Stimulated activated CD4-positive, alpha-beta T cell treated with anti-CD3 and anti-CD28 coated beads, TNF-alpha, amount 100 ng/mL, for 24 hours (primary cell): ENCODE measurements at regions not wholly inside any gene's neighbourhood (a gene's known extent, or its start where the extent isn't known, plus 50 kb on each side); places are given as distances from the start of the nearest gene placed in this dataset.
A peak's percentile ranks its signal among the peaks of the same experiment; 100 is the strongest.

Experiments
- DNase-seq, 3 experiments: peaks; one replicate each; pipeline ENCODE4 v3.0.0-alpha.2; 2020; ENCODE audit warnings: low read depth in 3 of 3

GRCh38 chr10:4663162-4663992 lies 162.6 kb upstream of the AKR1E2 start:
- DNase-seq: peak in 1 of 3 experiments; percentile 7

GRCh38 chr10:4662576-4663161 lies 163.3 kb upstream of the AKR1E2 start:
- no peak for DNase-seq

DNA sequence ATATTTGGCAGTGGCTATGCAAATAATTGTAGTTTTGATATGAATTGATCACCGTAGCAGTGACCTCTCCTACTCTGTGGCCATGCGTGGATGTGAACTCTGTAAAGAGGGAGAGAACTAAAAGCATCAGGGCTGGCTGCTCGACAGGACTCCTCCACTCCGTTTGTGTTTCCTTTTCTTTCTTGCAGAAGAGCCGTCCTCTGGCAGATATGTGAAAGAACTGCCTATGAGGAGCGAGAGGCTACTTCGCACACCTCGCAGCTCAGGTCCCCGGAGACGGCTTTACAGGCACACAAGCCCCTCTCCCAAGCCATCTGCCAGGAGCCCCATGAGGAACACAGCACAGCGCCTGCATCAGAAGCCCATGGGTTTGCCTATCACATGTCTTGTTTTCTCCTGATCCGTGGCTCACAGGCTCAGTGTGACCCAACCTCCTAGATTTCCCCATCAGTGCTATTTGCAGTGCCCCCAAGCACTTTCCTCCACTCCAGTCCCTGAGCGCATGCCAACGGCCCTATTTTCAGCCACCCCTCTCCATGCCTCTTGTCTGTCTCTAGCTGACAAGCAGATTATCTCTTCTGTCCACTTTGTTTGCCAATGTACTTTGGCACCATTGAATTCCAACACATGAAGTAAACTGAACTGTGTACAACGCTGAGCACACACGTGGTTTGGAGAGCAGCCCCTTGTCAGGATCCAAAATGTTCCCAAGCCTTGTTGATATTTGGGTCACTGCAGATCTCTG lies 164.3 kb upstream of the AKR1E2 start:
- no peak for DNase-seq

DNA sequence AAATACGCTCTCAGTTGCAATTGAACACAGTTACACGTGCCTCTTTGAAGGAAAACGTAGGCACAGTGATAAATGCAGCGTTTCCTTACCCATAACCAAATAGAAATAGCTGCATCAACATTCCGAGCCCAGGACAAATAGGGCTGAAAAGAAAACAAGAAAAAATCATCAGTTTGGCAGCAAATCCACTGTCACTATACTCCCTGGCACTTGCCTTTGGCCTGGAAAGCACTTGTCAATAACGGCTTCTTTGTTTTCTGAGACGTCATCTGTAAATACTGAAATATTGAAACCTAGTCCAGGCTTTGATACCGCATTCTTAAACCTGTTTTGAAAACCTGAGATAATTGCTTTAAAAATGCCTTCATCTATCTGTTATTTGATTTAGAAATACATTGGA lies 167.2 kb upstream of the AKR1E2 start:
- no peak for DNase-seq

GRCh38 chr10:4656576-4657194 lies 169.3 kb upstream of the AKR1E2 start:
- peak; percentile 23 to 28 (median 27) for DNase-seq

GRCh38 chr10:4655879-4656278 lies 170.1 kb upstream of the AKR1E2 start:
- no peak for DNase-seq

DNA sequence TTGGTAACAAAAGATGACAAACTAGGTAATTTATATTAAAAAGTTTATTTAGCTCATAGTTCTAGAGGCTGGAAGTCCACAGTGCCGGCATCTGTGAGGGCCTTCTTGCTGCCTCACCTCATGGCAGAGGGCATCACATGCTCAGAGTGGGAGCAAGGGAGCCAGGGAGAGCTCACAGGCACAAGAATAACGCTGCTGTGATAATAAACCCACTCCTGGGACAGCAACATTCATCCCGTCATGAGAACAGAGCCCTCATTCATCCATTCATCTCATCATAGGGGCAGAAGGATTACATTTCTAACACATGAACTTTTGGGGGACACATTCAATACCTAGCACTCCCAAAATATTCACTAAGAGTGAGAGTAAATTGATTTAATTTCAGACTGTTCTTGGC lies 170.6 kb upstream of the AKR1E2 start:
- DNase-seq: no peak

DNA sequence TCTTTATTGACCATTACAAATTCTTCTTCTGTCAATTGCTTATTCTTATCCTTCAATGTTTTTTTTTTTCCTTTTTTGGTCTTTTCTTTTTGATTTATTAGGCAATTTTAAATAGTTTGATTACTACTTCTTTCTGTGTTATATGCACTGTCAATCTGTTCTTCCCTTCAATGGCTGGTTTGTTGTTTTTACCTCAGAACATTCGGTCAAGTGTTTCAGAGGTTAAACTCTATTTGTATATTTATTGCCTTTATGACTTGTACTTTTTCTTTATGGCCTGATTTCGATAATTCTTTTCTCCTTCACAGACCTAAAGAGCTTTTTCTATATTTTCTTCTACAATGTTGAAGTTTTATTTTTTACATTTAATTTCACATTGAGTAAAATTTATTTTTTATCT lies 171.5 kb upstream of the AKR1E2 start:
- DNase-seq: no peak

- no peak for DNase-seq
Observed at GRCh38 chr10:4653160-4653559, 172.8 kb upstream of the AKR1E2 start.

DNA sequence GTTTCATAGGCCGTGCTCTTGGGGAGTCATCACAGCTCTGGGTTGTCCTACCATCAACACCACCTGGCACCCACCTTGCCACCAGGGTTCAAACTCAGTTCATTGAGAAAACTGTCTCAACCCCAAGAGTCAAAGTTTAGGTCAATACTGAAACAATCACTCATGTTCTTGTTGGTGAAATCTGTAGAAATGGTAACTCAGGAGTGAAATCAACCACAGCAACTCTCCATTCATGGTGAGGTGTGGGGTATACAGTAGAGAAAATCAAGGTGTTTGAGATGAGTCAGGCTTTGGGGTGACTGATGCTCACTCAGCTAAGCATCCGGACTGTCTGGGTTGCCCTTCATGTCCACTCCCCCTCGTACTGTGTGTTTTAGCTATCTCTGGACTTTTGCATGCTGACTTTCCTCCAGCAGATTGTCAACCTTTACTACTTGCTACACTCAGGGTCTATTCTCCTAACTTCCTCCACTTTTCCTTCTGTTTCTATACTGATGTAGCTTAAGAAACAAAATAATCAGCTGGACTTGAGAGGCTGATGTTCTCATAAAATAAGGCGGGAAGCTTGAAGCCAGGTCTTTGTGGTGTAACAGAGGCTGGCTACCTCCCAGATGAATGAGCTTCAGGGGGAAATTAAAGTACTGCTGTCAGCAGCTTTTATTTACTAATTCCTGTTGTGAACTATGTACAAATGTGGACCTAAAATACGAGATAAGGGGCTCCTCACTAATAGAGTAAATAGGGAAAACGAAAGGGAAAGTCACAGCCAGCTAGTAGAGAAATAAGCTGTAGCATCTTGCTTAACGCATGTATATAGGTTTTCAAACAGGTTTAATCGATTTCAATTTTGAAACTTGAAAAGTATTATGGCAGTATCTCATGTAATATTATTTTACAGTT lies 173.6 kb upstream of the AKR1E2 start:
- peak; percentile 18 to 25 (median 18) for DNase-seq

DNA sequence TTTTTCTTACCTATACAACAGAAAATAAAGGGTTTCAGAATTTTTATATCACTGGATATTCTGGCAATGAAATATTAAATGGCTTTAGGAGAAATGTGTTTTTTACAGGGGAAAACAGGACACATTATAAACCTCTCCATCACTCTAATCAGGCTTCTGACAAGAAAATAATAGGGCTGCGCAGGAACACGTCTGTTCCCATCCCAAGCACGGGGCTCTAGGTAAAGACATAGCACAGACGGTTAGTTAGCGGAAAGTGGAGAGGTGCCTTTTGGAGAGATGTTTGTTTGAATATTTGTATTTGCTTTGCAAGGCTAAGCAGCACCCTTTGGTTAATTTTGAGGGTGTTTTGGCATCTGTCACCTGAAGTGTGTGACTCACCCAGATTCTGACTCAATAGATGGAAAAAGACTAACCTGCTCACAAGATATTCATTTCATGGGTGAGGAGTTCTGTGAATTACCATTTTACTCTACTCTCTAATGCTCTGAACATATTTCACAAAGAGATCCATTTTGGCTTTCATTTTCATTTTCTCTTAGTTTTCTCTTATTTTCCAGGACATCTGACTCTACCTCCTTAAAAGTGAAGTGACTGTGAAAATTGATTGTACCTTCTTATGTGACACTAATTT lies 174.5 kb upstream of the AKR1E2 start:
- peak in 1 of 3 experiments; percentile 13 for DNase-seq

- no peak for DNase-seq
Observed at GRCh38 chr10:4650582-4650981, 175.4 kb upstream of the AKR1E2 start.

- DNase-seq: no peak
Observed at GRCh38 chr10:4649886-4650508, 176.0 kb upstream of the AKR1E2 start.

DNA sequence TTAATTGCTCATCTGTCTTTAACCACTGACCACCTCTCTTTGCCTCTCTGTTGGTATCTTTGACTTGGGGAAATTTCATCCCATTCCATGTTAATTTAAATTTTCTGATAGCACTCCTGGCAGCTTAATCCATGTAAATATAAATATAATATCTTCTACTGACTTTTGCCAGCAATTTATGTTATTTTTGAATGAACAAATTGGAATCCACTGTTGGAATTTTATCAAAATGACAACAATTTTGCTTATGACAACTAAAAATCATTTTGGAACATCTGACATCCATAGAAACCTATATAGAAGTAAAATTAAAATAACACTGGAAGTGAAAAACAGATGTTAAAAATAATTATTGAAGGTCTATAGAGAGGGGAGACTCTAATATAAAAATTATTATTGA lies 176.5 kb upstream of the AKR1E2 start:
- no peak for DNase-seq

- DNase-seq: no peak
Observed at GRCh38 chr10:4648999-4649398, 177.0 kb upstream of the AKR1E2 start.

DNA sequence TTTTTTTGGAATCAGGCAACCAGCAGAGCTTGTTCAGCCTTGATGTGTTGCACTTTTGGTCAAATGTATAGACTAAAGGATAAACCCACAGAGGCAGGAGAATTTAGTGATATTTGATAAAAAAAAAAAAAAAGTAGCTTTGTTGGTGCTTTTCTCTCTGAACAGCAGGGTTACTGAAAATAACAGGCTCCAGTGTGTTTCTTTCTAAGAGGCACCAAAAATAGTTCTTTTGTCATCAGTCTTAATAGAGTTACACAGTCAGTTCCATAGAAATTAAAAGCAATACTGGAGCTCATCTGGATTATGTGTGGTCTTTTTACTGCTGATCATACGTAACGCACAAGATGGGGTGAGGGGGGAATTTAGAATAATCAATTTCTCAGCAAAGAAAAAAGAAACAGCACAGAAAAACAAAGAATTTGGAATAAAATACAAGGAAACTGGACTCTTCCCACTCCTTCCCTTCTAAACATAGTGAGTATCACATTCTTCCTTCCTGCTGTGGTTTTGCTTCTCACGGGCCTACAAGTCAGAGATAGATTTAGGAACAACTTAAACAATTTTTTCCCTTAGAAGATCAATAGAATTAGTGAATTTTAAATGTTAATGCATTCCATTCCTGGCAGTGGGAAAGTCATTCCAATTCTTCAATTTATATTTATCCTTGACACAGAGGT lies 178.8 kb upstream of the AKR1E2 start:
- no peak for DNase-seq

- DNase-seq: no peak
Observed at GRCh38 chr10:4646547-4646946, 179.5 kb upstream of the AKR1E2 start.

DNA sequence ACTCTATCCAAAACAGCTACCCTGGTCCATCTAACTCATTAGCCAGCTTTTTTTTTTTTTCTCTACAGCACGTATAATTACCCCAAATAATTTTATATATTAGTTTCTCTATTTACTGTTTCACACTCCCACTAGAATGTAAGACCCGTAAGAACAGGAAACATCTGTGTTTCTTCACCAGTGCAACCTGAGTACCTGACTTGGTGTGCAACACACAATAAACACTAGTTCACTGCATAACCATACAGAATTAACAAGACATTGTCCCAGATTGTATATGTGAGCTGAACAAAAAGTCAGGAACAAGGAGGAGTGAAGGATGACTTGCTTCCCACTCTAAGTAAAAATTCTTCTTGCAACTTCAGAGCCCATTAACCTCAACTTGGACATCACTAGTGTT lies 180.2 kb upstream of the AKR1E2 start:
- no peak for DNase-seq

GRCh38 chr10:4643471-4643870 lies 182.5 kb upstream of the AKR1E2 start:
- no peak for DNase-seq

DNA sequence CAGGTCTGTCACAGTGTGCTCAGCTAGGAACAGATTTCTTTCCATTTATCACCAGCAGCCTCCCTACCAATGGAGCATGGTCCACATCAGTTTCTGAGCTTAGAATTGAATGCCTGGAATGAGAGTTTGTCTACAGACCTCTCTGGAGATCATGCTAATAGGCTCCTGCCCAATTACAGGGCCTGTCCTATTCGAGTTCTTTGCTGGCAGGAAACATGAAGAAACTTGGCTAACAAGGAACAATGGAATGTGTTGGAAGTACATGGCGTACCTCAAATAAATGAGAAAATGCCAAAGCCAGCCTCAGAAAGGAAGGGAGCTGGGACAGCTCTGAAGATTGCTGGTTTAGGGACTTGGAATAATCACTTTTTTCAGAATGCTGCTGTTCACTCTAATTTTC lies 186.0 kb upstream of the AKR1E2 start:
- DNase-seq: no peak
